ENCODE measurements at regions not wholly inside any gene's neighbourhood (a gene's known extent, or its start where the extent isn't known, plus 50 kb on each side); places are given as distances from the start of the nearest gene placed in this dataset.
A peak's percentile ranks its signal among the peaks of the same experiment; 100 is the strongest.

- DNase-seq, result no peak
Measured at GRCh38 chr5:165876538-165876937, 2371.1 kb downstream of the MAT2B start.

GRCh38 chr5:165877475-165877874 lies 2372.1 kb downstream of the MAT2B start:
- no peak for DNase-seq

GRCh38 chr5:165881259-165881658 lies 2375.8 kb downstream of the MAT2B start:
- no peak for DNase-seq

GRCh38 chr5:165882099-165882498 lies 2376.7 kb downstream of the MAT2B start:
- no peak for DNase-seq

- no peak for DNase-seq
Measured at GRCh38 chr5:165885623-165886350, 2380.4 kb downstream of the MAT2B start.

GRCh38 chr5:165887147-165887546 lies 2381.7 kb downstream of the MAT2B start:
- DNase-seq, result no peak

- DNase-seq, result no peak
Measured at GRCh38 chr5:165892383-165892782, 2387.0 kb downstream of the MAT2B start.

- DNase-seq, result no peak
Measured at GRCh38 chr5:165894916-165895315, 2389.5 kb downstream of the MAT2B start.

- DNase-seq, result no peak
Measured at GRCh38 chr5:165903835-165904234, 2387.6 kb upstream of the WWC1 start.

- DNase-seq, result no peak
Measured at GRCh38 chr5:165906871-165907270, 2384.6 kb upstream of the WWC1 start.

GRCh38 chr5:165913059-165913458 lies 2378.4 kb upstream of the WWC1 start:
- DNase-seq, result no peak

GRCh38 chr5:165914456-165914855 lies 2377.0 kb upstream of the WWC1 start:
- DNase-seq, result no peak

GRCh38 chr5:165919196-165919595 lies 2372.2 kb upstream of the WWC1 start:
- DNase-seq, result no peak

GRCh38 chr5:165920655-165921054 lies 2370.8 kb upstream of the WWC1 start:
- no peak for DNase-seq

GRCh38 chr5:165928971-165929370 lies 2362.5 kb upstream of the WWC1 start:
- no peak for DNase-seq

- no peak for DNase-seq
Measured at GRCh38 chr5:165940541-165940940, 2350.9 kb upstream of the WWC1 start.

GRCh38 chr5:165956854-165957253 lies 2334.6 kb upstream of the WWC1 start:
- no peak for DNase-seq

GRCh38 chr5:165981671-165982070 lies 2309.8 kb upstream of the WWC1 start:
- DNase-seq, result no peak

- DNase-seq, result peak in 1 of 14 donors; percentile 4
Measured at GRCh38 chr5:165996201-165996875, 2295.1 kb upstream of the WWC1 start.

- no peak for DNase-seq
Measured at GRCh38 chr5:165999693-166000320, 2291.6 kb upstream of the WWC1 start.

GRCh38 chr5:166004006-166004405 lies 2287.4 kb upstream of the WWC1 start:
- DNase-seq, result no peak

GRCh38 chr5:166013415-166013814 lies 2278.0 kb upstream of the WWC1 start:
- no peak for DNase-seq

GRCh38 chr5:166014256-166014655 lies 2277.2 kb upstream of the WWC1 start:
- DNase-seq, result no peak

GRCh38 chr5:166018716-166019115 lies 2272.7 kb upstream of the WWC1 start:
- no peak for DNase-seq
